Loucy (cell line): ENCODE measurements at regions not wholly inside any gene's neighbourhood (a gene's known extent, or its start where the extent isn't known, plus 50 kb on each side); places are given as distances from the start of the nearest gene placed in this dataset.

Source experiments
- EZH2phosphoT487 ChIP-seq: fragments of 200-600 bp; IDR thresholded peaks from 2 replicates; pipeline ENCODE4 v1.6.1; 2018; ENCODE audit warnings: antibody characterized with exemption, mild to moderate bottlenecking, moderate library complexity, borderline replicate concordance
- TF ChIP-seq, protein P1 (sequence below): fragments of 200-600 bp; sonication (generic); conservative IDR thresholded peaks from 2 replicates; pipeline ENCODE4 v1.5.1; 2014; ENCODE audit warnings: mild to moderate bottlenecking, antibody characterized with exemption, low read length

GRCh38 chr3:159123877-159124276 is 322.0 kb downstream of the MFSD1 start:
- TF ChIP-seq, protein P1, sequence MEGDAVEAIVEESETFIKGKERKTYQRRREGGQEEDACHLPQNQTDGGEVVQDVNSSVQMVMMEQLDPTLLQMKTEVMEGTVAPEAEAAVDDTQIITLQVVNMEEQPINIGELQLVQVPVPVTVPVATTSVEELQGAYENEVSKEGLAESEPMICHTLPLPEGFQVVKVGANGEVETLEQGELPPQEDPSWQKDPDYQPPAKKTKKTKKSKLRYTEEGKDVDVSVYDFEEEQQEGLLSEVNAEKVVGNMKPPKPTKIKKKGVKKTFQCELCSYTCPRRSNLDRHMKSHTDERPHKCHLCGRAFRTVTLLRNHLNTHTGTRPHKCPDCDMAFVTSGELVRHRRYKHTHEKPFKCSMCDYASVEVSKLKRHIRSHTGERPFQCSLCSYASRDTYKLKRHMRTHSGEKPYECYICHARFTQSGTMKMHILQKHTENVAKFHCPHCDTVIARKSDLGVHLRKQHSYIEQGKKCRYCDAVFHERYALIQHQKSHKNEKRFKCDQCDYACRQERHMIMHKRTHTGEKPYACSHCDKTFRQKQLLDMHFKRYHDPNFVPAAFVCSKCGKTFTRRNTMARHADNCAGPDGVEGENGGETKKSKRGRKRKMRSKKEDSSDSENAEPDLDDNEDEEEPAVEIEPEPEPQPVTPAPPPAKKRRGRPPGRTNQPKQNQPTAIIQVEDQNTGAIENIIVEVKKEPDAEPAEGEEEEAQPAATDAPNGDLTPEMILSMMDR, result no peak
- no peak for TF ChIP-seq EZH2phosphoT487
